ENCODE measurements at regions not wholly inside any gene's neighbourhood (a gene's known extent, or its start where the extent isn't known, plus 50 kb on each side); places are given as distances from the start of the nearest gene placed in this dataset.

DNA sequence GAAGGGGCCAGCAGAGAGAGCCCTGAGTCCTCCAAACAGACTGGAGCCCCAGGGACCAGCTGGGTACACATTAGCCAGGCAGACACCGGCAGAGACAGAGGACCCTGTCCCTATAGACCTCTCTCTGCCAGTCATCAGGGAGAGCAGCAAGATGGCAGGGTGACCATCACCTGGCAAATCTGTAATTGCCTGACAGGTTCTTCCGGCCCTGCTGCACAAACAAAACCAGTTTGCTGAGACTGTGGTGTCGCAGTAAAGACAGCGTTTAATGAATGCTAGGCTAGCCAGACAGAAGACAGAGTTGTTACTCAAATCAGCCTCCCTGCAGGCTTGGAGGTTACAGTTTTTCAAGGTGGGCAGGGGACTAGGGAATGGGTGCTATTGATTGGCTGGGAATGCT is 618.9 kb downstream of the NPHP4 start:
- TF ChIP-seq, protein P1, sequence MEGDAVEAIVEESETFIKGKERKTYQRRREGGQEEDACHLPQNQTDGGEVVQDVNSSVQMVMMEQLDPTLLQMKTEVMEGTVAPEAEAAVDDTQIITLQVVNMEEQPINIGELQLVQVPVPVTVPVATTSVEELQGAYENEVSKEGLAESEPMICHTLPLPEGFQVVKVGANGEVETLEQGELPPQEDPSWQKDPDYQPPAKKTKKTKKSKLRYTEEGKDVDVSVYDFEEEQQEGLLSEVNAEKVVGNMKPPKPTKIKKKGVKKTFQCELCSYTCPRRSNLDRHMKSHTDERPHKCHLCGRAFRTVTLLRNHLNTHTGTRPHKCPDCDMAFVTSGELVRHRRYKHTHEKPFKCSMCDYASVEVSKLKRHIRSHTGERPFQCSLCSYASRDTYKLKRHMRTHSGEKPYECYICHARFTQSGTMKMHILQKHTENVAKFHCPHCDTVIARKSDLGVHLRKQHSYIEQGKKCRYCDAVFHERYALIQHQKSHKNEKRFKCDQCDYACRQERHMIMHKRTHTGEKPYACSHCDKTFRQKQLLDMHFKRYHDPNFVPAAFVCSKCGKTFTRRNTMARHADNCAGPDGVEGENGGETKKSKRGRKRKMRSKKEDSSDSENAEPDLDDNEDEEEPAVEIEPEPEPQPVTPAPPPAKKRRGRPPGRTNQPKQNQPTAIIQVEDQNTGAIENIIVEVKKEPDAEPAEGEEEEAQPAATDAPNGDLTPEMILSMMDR (conservative IDR thresholded peaks at IDR 0.05 in 1 of 2, IDR thresholded peaks at IDR 0.05 in 1 of 2; ENCODE audit: low read depth in 1 of 2, low read length in 2 of 2): no peak
- TF ChIP-seq EZH2 (IDR thresholded peaks at IDR 0.05; ENCODE audit: low read length, missing control alignments): no peak

Measured in fibroblast of lung (primary cell).